BLaER1 treated with 17β-estradiol and CSF1 and Interleukin-3, amounts not matched to agents 10 nM and 100 nM (cell line): ENCODE measurements at regions not wholly inside any gene's neighbourhood (a gene's known extent, or its start where the extent isn't known, plus 50 kb on each side); places are given as distances from the start of the nearest gene placed in this dataset.

Experiments
- H3K27ac ChIP-seq, 11 experiments: shearing (Covaris generic); formaldehyde crosslinking; 2 replicates each; pipeline ENCODE4 v1.8.1; 2022
- H3K27me3 ChIP-seq, 11 experiments: shearing (Covaris generic); formaldehyde crosslinking; 2 replicates each; pipeline ENCODE4 v1.8.1; 2022
- H3K36me3 ChIP-seq, 11 experiments: shearing (Covaris generic); formaldehyde crosslinking; 2 replicates each; pipeline ENCODE4 v1.8.1; 2022
- H3K4me1 ChIP-seq, 10 experiments: shearing (Covaris generic); formaldehyde crosslinking; 2 replicates each; pipeline ENCODE4 v1.8.1; 2022
- H3K4me2 ChIP-seq, 11 experiments: shearing (Covaris generic); formaldehyde crosslinking; 2 replicates each; pipeline ENCODE4 v1.8.1; 2022
- H3K4me3 ChIP-seq, 10 experiments: shearing (Covaris generic); formaldehyde crosslinking; 2 replicates each; pipeline ENCODE4 v1.8.1; 2022
- H3K9ac ChIP-seq, 11 experiments: shearing (Covaris generic); formaldehyde crosslinking; 2 replicates each; pipeline ENCODE4 v1.8.1; 2022
- H3K9me3 ChIP-seq, 11 experiments: shearing (Covaris generic); formaldehyde crosslinking; replicated peaks in 1 of 11; 2 replicates each; pipeline ENCODE4 v1.8.1; 2022
- H4K20me1 ChIP-seq, 11 experiments: shearing (Covaris generic); formaldehyde crosslinking; 2 replicates each; pipeline ENCODE4 v1.8.1; 2022
- Cebpa-rat ChIP-seq, 11 experiments: shearing (Covaris generic); IDR thresholded peaks; 2 replicates each; pipeline ENCODE4 v1.8.1; 2022

DNA sequence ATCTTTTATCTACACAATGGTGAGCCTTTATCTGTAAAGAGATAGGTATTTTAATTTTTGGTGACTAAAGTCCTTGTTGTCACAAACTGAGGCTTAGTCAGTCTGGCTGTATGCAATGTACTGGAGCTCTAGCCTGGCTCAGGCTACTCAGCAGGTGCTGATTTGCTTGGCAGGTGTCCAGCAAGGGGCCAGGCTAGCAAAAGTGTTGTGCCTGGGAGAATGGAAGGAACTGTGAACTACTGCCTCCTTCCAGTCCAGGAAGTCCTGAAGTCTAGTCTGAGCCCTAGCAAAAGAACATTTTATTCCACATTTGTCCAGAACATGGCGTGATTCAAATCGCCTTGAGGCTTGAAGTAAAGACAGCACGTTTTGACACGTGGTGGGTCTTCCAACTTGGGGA is 260.5 kb downstream of the CCDC85A start:
- Histone ChIP-seq H3K27me3 (no peaks in the 10 kb centered on the region), H3K9me3 (no peaks in the 10 kb centered on the region), H3K27ac (no peak overlapping the region), H3K4me1 (peaks cover 0 to 14% (median 5%) of the 10 kb centered on the region in 10 experiments; a peak in 9 of 20 replicates), H4K20me1 (no peaks in the 10 kb centered on the region), H3K4me2 (no peak overlapping the region), H3K4me3 (no peak overlapping the region), H3K9ac (no peak overlapping the region), H3K36me3 (no peaks in the 10 kb centered on the region)
- no peak for TF ChIP-seq Cebpa-rat (IDR thresholded peaks at IDR 0.05)

DNA sequence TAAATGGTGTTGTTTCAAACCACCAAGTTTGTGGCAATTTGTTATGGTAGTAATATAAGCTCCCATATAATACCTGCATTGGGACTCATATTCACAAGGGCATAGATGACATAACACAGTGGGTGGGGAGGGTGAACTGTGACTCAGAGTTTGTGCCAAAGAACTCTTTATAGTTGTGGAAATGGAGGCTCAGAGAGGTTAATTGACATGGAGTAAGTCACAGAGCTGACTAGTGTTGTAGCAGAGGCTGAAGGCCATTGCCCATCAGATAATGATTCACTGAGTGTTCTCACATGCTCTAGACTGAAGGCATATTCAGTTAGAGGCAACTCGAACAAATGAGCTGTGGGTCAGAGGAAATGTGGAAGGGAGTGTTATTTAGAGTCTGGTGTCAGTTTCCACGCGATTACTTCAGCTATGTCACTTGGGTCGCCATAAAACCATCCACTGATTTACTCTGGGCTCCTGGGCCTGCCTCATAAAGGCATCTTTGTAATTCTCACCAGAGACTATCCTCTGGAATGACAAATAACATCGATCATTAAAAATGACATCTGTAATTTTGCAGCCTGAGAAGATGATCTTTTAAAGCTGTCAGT is 264.7 kb downstream of the CCDC85A start:
- Histone ChIP-seq H3K27ac (no peak overlapping the region), H3K4me2 (no peak overlapping the region), H3K9me3 (peaks cover 0 to 5% (median 0%) of the 10 kb centered on the region in 11 experiments; a peak in 2 of 22 replicates), H3K9ac (no peak overlapping the region), H3K4me3 (no peak overlapping the region), H3K36me3 (no peaks in the 10 kb centered on the region), H4K20me1 (no peaks in the 10 kb centered on the region), H3K27me3 (no peaks in the 10 kb centered on the region), H3K4me1 (no peaks in the 10 kb centered on the region)
- no peak for TF ChIP-seq Cebpa-rat (IDR thresholded peaks at IDR 0.05)

DNA sequence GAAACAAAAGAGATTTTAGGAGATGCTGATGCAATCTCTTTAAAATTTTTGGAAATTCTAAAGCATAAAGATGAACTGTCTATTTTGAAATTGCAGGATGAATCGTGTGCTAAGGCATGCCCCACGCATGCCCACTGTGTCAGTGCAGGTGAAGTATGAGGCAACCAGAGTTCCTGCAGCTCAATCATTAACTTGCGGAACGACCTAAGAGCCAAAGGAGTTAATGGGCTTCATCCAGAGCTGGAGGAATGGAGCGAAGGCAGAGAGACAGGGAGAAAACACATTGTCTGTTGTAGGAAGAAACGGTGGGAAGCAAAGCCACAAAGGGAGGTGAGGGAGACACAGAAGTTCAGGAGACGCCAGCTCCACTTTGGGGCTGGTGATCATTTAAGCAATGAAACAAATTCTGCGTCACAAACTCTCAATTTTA is 265.2 kb downstream of the CCDC85A start:
- Histone ChIP-seq H3K9ac (no peak overlapping the region), H3K27me3 (no peaks in the 10 kb centered on the region), H3K4me2 (no peak overlapping the region), H3K36me3 (no peaks in the 10 kb centered on the region), H4K20me1 (no peaks in the 10 kb centered on the region), H3K27ac (no peak overlapping the region), H3K4me3 (no peak overlapping the region), H3K4me1 (no peaks in the 10 kb centered on the region), H3K9me3 (peaks cover 0 to 5% (median 0%) of the 10 kb centered on the region in 11 experiments; a peak in 2 of 22 replicates)
- no peak for TF ChIP-seq Cebpa-rat (IDR thresholded peaks at IDR 0.05)

- H3K4me2 ChIP-seq: no peak overlapping the region
- H3K4me3 ChIP-seq: no peak overlapping the region
- no peaks in the 10 kb centered on the region for H3K27me3 ChIP-seq
- H3K27ac ChIP-seq: no peak overlapping the region
- no peak overlapping the region for H3K9ac ChIP-seq
- H4K20me1 ChIP-seq: no peaks in the 10 kb centered on the region
- no peak for TF ChIP-seq Cebpa-rat (IDR thresholded peaks at IDR 0.05)
- no peaks in the 10 kb centered on the region for H3K36me3 ChIP-seq
- no peaks in the 10 kb centered on the region for H3K4me1 ChIP-seq
- H3K9me3 ChIP-seq: peaks cover 0 to 5% (median 0%) of the 10 kb centered on the region in 11 experiments; a peak in 2 of 22 replicates
Observed at GRCh38 chr2:56449449-56449860, 265.7 kb downstream of the CCDC85A start.

DNA sequence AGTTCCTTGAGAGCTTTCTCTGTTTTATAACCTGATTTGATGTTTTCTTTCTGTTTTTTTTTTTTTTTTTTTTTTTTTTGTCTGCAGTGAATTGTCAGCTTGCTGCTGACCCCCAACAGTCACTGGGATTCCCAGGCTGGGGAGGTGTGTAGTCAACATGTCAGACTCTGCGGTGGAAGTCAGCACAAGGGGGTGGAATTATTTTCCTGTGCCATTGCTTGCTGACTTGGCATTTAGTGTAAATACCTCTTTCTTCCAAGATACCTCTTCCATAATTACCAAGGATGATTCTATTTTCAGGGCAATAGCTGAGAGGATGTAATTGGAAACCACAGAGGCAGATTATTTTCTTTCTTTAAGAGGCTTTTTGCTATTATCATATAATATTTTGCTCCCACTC is 266.3 kb downstream of the CCDC85A start:
- no peaks in the 10 kb centered on the region for H3K4me1 ChIP-seq
- H3K4me2 ChIP-seq: no peak overlapping the region
- no peak overlapping the region for H3K9ac ChIP-seq
- H3K4me3 ChIP-seq: no peak overlapping the region
- H3K27me3 ChIP-seq: no peaks in the 10 kb centered on the region
- no peak for TF ChIP-seq Cebpa-rat (IDR thresholded peaks at IDR 0.05)
- H3K27ac ChIP-seq: no peak overlapping the region
- H3K9me3 ChIP-seq: peaks cover 0 to 5% (median 0%) of the 10 kb centered on the region in 11 experiments; a peak in 2 of 22 replicates
- no peaks in the 10 kb centered on the region for H3K36me3 ChIP-seq
- no peaks in the 10 kb centered on the region for H4K20me1 ChIP-seq

DNA sequence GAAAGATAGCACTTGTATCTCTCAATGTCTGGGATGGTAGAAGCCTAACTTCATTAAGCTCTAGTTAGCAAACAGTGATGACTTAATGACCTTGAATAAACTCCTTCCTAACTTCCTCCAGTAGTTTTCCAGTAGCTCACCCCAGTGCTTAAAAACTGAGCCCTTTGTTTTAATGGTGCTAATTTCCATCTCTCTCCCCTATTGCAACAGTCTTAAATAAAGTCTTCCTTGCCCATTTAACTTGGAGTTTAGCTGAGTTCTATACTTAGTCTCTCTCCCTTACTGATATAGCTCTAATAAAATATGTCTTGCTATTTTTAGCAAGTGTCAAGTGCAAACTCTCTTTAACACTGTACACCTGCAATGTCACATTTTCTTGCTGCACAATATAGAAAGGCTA is 267.0 kb downstream of the CCDC85A start:
- no peak overlapping the region for H3K4me2 ChIP-seq
- H3K4me1 ChIP-seq: no peaks in the 10 kb centered on the region
- H3K4me3 ChIP-seq: no peak overlapping the region
- H3K36me3 ChIP-seq: no peaks in the 10 kb centered on the region
- H3K9ac ChIP-seq: no peak overlapping the region
- no peak overlapping the region for H3K27ac ChIP-seq
- H3K9me3 ChIP-seq: peaks cover 0 to 5% (median 0%) of the 10 kb centered on the region in 11 experiments; a peak in 2 of 22 replicates
- no peak for TF ChIP-seq Cebpa-rat (IDR thresholded peaks at IDR 0.05)
- H4K20me1 ChIP-seq: no peaks in the 10 kb centered on the region
- no peaks in the 10 kb centered on the region for H3K27me3 ChIP-seq

- Histone ChIP-seq H4K20me1 (no peaks in the 10 kb centered on the region), H3K9me3 (peaks cover 0 to 5% (median 0%) of the 10 kb centered on the region in 11 experiments; a peak in 2 of 22 replicates), H3K27ac (no peak overlapping the region), H3K9ac (no peak overlapping the region), H3K4me3 (no peak overlapping the region), H3K4me2 (no peak overlapping the region), H3K27me3 (no peaks in the 10 kb centered on the region), H3K36me3 (no peaks in the 10 kb centered on the region), H3K4me1 (no peaks in the 10 kb centered on the region)
- TF ChIP-seq Cebpa-rat (IDR thresholded peaks at IDR 0.05): no peak
Observed at GRCh38 chr2:56455642-56456041, 271.9 kb downstream of the CCDC85A start.

- TF ChIP-seq Cebpa-rat (IDR thresholded peaks at IDR 0.05): no peak
- Histone ChIP-seq H3K36me3 (no peaks in the 10 kb centered on the region), H3K27ac (no peak overlapping the region), H4K20me1 (no peaks in the 10 kb centered on the region), H3K4me2 (no peak overlapping the region), H3K4me3 (no peak overlapping the region), H3K9ac (no peak overlapping the region), H3K4me1 (no peaks in the 10 kb centered on the region), H3K27me3 (no peaks in the 10 kb centered on the region), H3K9me3 (peaks cover 0 to 2% (median 0%) of the 10 kb centered on the region in 11 experiments; a peak in 2 of 22 replicates)
Observed at GRCh38 chr2:56456791-56457190, 273.0 kb downstream of the CCDC85A start.

DNA sequence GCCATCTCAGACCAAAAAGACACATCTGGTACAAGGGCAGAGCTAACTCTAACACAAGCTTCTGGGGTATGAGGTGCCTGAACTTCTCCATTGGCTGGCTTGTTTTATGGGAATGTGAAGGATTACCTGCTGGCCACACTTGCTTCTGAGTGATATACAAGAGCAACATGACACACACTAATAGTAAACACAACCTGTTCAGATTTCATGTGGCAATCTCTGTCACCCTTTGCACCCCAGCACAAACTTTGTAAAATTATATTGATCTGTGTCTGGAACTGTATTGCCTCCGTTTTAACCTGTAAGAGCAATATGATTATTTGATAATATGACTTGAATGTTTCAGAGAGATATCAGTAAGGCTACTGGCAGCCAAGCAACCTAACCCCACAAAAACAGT is 276.7 kb downstream of the CCDC85A start:
- no peak overlapping the region for H3K4me3 ChIP-seq
- no peak overlapping the region for H3K4me2 ChIP-seq
- H3K36me3 ChIP-seq: no peaks in the 10 kb centered on the region
- no peak for TF ChIP-seq Cebpa-rat (IDR thresholded peaks at IDR 0.05)
- H3K4me1 ChIP-seq: no peaks in the 10 kb centered on the region
- no peaks in the 10 kb centered on the region for H4K20me1 ChIP-seq
- H3K27ac ChIP-seq: no peak overlapping the region
- 0 out of 22 replicates have a peak, but pooled peaks cover 0 to 10% (median 0%) of the 10 kb centered on the region in 11 experiments for H3K9me3 ChIP-seq
- H3K9ac ChIP-seq: no peak overlapping the region
- no peaks in the 10 kb centered on the region for H3K27me3 ChIP-seq

- Histone ChIP-seq H3K9ac (no peak overlapping the region), H3K4me3 (no peak overlapping the region), H3K9me3 (0 out of 22 replicates have a peak, but pooled peaks cover 0 to 10% (median 0%) of the 10 kb centered on the region in 11 experiments), H3K4me1 (no peaks in the 10 kb centered on the region), H3K4me2 (no peak overlapping the region), H3K27me3 (no peaks in the 10 kb centered on the region), H3K27ac (no peak overlapping the region), H4K20me1 (no peaks in the 10 kb centered on the region), H3K36me3 (no peaks in the 10 kb centered on the region)
- TF ChIP-seq Cebpa-rat (IDR thresholded peaks at IDR 0.05): no peak
Observed at GRCh38 chr2:56464066-56464465, 280.3 kb downstream of the CCDC85A start.
